Mesothelial cell of epicardium (in vitro differentiated cells): ENCODE measurements at regions not wholly inside any gene's neighbourhood (a gene's known extent, or its start where the extent isn't known, plus 50 kb on each side); places are given as distances from the start of the nearest gene placed in this dataset.

ENCODE experiments used
- DNase-seq, 2 experiments: peaks; one replicate each; pipeline ENCODE4 v3.0.0; 2021; ENCODE audit warnings: low spot score in 2 of 2; ENCODE audit not compliant: unreplicated experiment in 2 of 2
- H3K27ac Mint-ChIP-seq: 2 replicates; pipeline ENCODE4 v1.8.0; 2021; ENCODE audit warnings: mixed read lengths
- H3K27me3 Mint-ChIP-seq: 2 replicates; pipeline ENCODE4 v1.8.0; 2021; ENCODE audit warnings: low read depth, mixed read lengths
- H3K36me3 Mint-ChIP-seq: 2 replicates; pipeline ENCODE4 v1.8.0; 2021; ENCODE audit warnings: mixed read lengths
- H3K4me1 Mint-ChIP-seq: 2 replicates; pipeline ENCODE4 v1.8.0; 2021; ENCODE audit warnings: mixed read lengths
- H3K4me3 Mint-ChIP-seq: 2 replicates; pipeline ENCODE4 v1.8.0; 2021; ENCODE audit warnings: mild to moderate bottlenecking, moderate library complexity, mixed read lengths
- H3K9me3 Mint-ChIP-seq: 2 replicates; pipeline ENCODE4 v1.8.0; 2021; ENCODE audit warnings: mixed read lengths
- CTCF ChIP-seq: fragments of 200-600 bp; sonication (generic); IDR thresholded peaks from one replicate; pipeline ENCODE4 v1.5.0; 2021; ENCODE audit warnings: antibody characterized with exemption; ENCODE audit not compliant: unreplicated experiment

GRCh38 chr10:78919181-78919966 lies 149.4 kb upstream of the ZMIZ1 start:
- no peak overlapping the region for H3K27ac Mint-ChIP-seq
- DNase-seq = no peak
- H3K4me3 Mint-ChIP-seq = no peak overlapping the region
- H3K27me3 Mint-ChIP-seq = no peaks in the 10 kb centered on the region
- no peaks in the 10 kb centered on the region for H3K9me3 Mint-ChIP-seq
- H3K4me1 Mint-ChIP-seq = peaks cover 40% of the 10 kb centered on the region
- TF ChIP-seq CTCF = no peak
- no peaks in the 10 kb centered on the region for H3K36me3 Mint-ChIP-seq

- DNase-seq = no peak
- no peak for TF ChIP-seq CTCF
- no peaks in the 10 kb centered on the region for H3K36me3 Mint-ChIP-seq
- H3K4me1 Mint-ChIP-seq = peaks cover 42% of the 10 kb centered on the region
- H3K27me3 Mint-ChIP-seq = no peaks in the 10 kb centered on the region
- H3K9me3 Mint-ChIP-seq = no peaks in the 10 kb centered on the region
- H3K27ac Mint-ChIP-seq = no peak overlapping the region
- no peak overlapping the region for H3K4me3 Mint-ChIP-seq
Measured at GRCh38 chr10:78920011-78920410, 148.8 kb upstream of the ZMIZ1 start.

GRCh38 chr10:78921895-78922294 lies 146.9 kb upstream of the ZMIZ1 start:
- DNase-seq = no peak
- no peaks in the 10 kb centered on the region for H3K36me3 Mint-ChIP-seq
- H3K4me1 Mint-ChIP-seq = peaks cover 52% of the 10 kb centered on the region
- TF ChIP-seq CTCF = no peak
- no peak overlapping the region for H3K4me3 Mint-ChIP-seq
- no peaks in the 10 kb centered on the region for H3K27me3 Mint-ChIP-seq
- no peaks in the 10 kb centered on the region for H3K9me3 Mint-ChIP-seq
- H3K27ac Mint-ChIP-seq = no peak overlapping the region

- Mint-ChIP-seq H3K27me3 (no peaks in the 10 kb centered on the region), H3K9me3 (no peaks in the 10 kb centered on the region)
Measured at GRCh38 chr10:78923647-78924318, 145.0 kb upstream of the ZMIZ1 start.

GRCh38 chr10:78924319-78925003 lies 144.3 kb upstream of the ZMIZ1 start:
- no peaks in the 10 kb centered on the region for H3K27me3 Mint-ChIP-seq
- no peak overlapping the region for H3K27ac Mint-ChIP-seq
- H3K36me3 Mint-ChIP-seq = no peaks in the 10 kb centered on the region
- no peak for DNase-seq
- H3K4me3 Mint-ChIP-seq = no peak overlapping the region
- no peak for TF ChIP-seq CTCF
- H3K9me3 Mint-ChIP-seq = no peaks in the 10 kb centered on the region
- peaks cover 37% of the 10 kb centered on the region for H3K4me1 Mint-ChIP-seq

More at GRCh38 chr10:78923647-78924318, 145.0 kb upstream of the ZMIZ1 start:
- no peak for TF ChIP-seq CTCF
- H3K4me1 Mint-ChIP-seq = peaks cover 44% of the 10 kb centered on the region
- H3K36me3 Mint-ChIP-seq = no peaks in the 10 kb centered on the region
- H3K27ac Mint-ChIP-seq = no peak overlapping the region
- no peak overlapping the region for H3K4me3 Mint-ChIP-seq
- DNase-seq = no peak
